ENCODE measurements at regions not wholly inside any gene's neighbourhood (a gene's known extent, or its start where the extent isn't known, plus 50 kb on each side); places are given as distances from the start of the nearest gene placed in this dataset.

DNA sequence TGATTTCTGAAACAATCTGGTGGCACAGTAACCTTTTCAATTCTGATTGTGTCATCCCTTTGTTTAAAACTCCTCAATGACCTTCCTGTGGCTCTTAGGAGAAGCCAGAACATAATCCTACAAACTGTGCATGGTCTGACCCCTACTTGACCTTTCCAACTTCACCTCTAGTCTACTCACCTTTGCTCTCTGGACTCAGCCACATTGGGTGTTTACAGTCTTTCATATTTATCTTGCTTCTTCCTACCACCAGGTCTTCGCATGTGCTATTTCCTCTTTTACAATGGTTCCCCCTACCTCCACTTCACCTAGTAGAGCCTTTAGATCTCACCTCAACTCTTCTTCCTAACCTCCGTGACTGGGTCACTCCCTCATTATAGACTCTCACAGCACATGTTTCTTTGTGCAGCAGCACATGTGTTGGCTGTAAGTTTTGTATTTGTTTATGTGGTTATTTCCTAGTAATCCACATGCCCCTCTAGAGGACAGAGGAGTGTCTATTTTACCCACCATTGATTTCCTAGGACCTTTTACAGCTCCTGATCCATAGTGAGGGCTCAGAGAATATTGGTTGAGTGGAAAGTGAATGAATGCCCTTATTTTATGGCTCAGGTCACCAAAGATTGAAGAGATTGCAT lies 320.8 kb upstream of the MEIS1 start:
- TF ChIP-seq, protein P1, sequence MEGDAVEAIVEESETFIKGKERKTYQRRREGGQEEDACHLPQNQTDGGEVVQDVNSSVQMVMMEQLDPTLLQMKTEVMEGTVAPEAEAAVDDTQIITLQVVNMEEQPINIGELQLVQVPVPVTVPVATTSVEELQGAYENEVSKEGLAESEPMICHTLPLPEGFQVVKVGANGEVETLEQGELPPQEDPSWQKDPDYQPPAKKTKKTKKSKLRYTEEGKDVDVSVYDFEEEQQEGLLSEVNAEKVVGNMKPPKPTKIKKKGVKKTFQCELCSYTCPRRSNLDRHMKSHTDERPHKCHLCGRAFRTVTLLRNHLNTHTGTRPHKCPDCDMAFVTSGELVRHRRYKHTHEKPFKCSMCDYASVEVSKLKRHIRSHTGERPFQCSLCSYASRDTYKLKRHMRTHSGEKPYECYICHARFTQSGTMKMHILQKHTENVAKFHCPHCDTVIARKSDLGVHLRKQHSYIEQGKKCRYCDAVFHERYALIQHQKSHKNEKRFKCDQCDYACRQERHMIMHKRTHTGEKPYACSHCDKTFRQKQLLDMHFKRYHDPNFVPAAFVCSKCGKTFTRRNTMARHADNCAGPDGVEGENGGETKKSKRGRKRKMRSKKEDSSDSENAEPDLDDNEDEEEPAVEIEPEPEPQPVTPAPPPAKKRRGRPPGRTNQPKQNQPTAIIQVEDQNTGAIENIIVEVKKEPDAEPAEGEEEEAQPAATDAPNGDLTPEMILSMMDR (IDR thresholded peaks at IDR 0.05): no peak
- TF ChIP-seq POLR2A (IDR thresholded peaks at IDR 0.05): no peak

All from Peyer's patch (tissue), 4 donors.